SK-N-SH treated with all-trans-retinoic acid at 6 μM for 48 hours (cell line): ENCODE measurements at regions not wholly inside any gene's neighbourhood (a gene's known extent, or its start where the extent isn't known, plus 50 kb on each side); places are given as distances from the start of the nearest gene placed in this dataset.

Source experiments
- ATAC-seq: fragments of 200-7000 bp; cut with Tn5 transposase; 3 replicates; pipeline ENCODE4 v1.9.1; 2020; ENCODE audit warnings: mild to moderate bottlenecking, moderate library complexity
- ARNTL ChIP-seq: fragments of 450-650 bp; formaldehyde crosslinking; IDR thresholded peaks from 2 replicates; pipeline ENCODE4 v1.5.0; 2020; ENCODE audit warnings: low read depth, mild to moderate bottlenecking, moderate library complexity, borderline replicate concordance
- BACH2 ChIP-seq: fragments of 250-450 bp; sonication (Bioruptor Pico); IDR thresholded peaks from 2 replicates; pipeline ENCODE4 v1.9.0; 2021; ENCODE audit warnings: mild to moderate bottlenecking, borderline replicate concordance
- CSDC2 ChIP-seq: fragments of 250-450 bp; sonication (Bioruptor Pico); IDR thresholded peaks from 2 replicates; pipeline ENCODE4 v1.5.0; 2020; ENCODE audit warnings: mild to moderate bottlenecking, moderate library complexity
- ESRRG ChIP-seq: fragments of 250-450 bp; sonication (Bioruptor Pico); IDR thresholded peaks from 2 replicates; pipeline ENCODE4 v1.6.1; 2021; ENCODE audit warnings: mild to moderate bottlenecking
- GLIS3 ChIP-seq: fragments of 250-450 bp; sonication (Bioruptor Pico); IDR thresholded peaks from 2 replicates; pipeline ENCODE4 v1.5.0; 2020; ENCODE audit warnings: mild to moderate bottlenecking, moderate library complexity
- ISL1 ChIP-seq: fragments of 250-450 bp; sonication (Bioruptor Pico); IDR thresholded peaks from 2 replicates; pipeline ENCODE4 v2.1.2; 2022; ENCODE audit warnings: mild to moderate bottlenecking, moderate library complexity
- OSR1 ChIP-seq: fragments of 250-450 bp; sonication (Bioruptor Pico); IDR thresholded peaks from 2 replicates; pipeline ENCODE4 v1.8.0; 2022; ENCODE audit warnings: moderate library complexity, mild to moderate bottlenecking, inconsistent platforms
- PPARA ChIP-seq: fragments of 250-450 bp; sonication (Bioruptor Pico); IDR thresholded peaks from 2 replicates; pipeline ENCODE4 v1.5.0; 2020; ENCODE audit warnings: mild to moderate bottlenecking, borderline replicate concordance
- RARB ChIP-seq: fragments of 250-450 bp; sonication (Bioruptor Pico); IDR thresholded peaks from 2 replicates; pipeline ENCODE4 v1.8.0; 2021; ENCODE audit warnings: mild to moderate bottlenecking, moderate library complexity
- TCF4 ChIP-seq: fragments of 250-450 bp; sonication (Bioruptor Pico); IDR thresholded peaks from 2 replicates; pipeline ENCODE4 v1.8.0; 2021; ENCODE audit warnings: mild to moderate bottlenecking, moderate library complexity, borderline replicate concordance
- ZC3H10 ChIP-seq: fragments of 250-450 bp; sonication (Bioruptor Pico); IDR thresholded peaks from 2 replicates; pipeline ENCODE4 v1.5.1; 2021; ENCODE audit warnings: mild to moderate bottlenecking, moderate library complexity
- ZFP3 ChIP-seq: fragments of 250-450 bp; sonication (Bioruptor Pico); IDR thresholded peaks from 2 replicates; pipeline ENCODE4 v1.5.0; 2020; ENCODE audit warnings: mild to moderate bottlenecking, moderate library complexity
- ZFP30 ChIP-seq: fragments of 450-650 bp; formaldehyde crosslinking; IDR thresholded peaks from 2 replicates; pipeline ENCODE4 v1.5.0; 2022; ENCODE audit warnings: mild to moderate bottlenecking, moderate library complexity
- ZNF565 ChIP-seq: fragments of 450-650 bp; formaldehyde crosslinking; conservative IDR thresholded peaks from 2 replicates; pipeline ENCODE4 v1.5.0; 2020; ENCODE audit warnings: low read depth, mild to moderate bottlenecking, moderate library complexity
- ZNF70 ChIP-seq: fragments of 450-650 bp; formaldehyde crosslinking; IDR thresholded peaks from 2 replicates; pipeline ENCODE4 v1.5.0; 2020; ENCODE audit warnings: mild to moderate bottlenecking, moderate library complexity
- TF ChIP-seq, protein P1 (sequence below): fragments of 250-450 bp; sonication (Bioruptor Pico); IDR thresholded peaks from 2 replicates; pipeline ENCODE4 v1.5.1; 2020; ENCODE audit warnings: low read depth, mild to moderate bottlenecking, moderate library complexity
- TF ChIP-seq, protein P2 (sequence below): fragments of 250-450 bp; sonication (Bioruptor Pico); IDR thresholded peaks from 2 replicates; pipeline ENCODE4 v1.8.0; 2020; ENCODE audit warnings: mild to moderate bottlenecking, moderate library complexity, borderline replicate concordance
- TF ChIP-seq, protein P3 (sequence below): fragments of 250-450 bp; sonication (Bioruptor Pico); IDR thresholded peaks from 2 replicates; pipeline ENCODE4 v1.5.1; 2021; ENCODE audit warnings: mild to moderate bottlenecking, moderate library complexity
- TF ChIP-seq, protein P4 (sequence below): fragments of 250-450 bp; sonication (Bioruptor Pico); IDR thresholded peaks from 2 replicates; pipeline ENCODE4 v1.8.0; 2021; ENCODE audit warnings: low read depth, mild to moderate bottlenecking, moderate library complexity, borderline replicate concordance
- TF ChIP-seq, protein P5 (sequence below): fragments of 250-450 bp; sonication (Bioruptor Pico); IDR thresholded peaks from 2 replicates; pipeline ENCODE4 v1.5.0; 2020; ENCODE audit warnings: mild to moderate bottlenecking, moderate library complexity

DNA sequence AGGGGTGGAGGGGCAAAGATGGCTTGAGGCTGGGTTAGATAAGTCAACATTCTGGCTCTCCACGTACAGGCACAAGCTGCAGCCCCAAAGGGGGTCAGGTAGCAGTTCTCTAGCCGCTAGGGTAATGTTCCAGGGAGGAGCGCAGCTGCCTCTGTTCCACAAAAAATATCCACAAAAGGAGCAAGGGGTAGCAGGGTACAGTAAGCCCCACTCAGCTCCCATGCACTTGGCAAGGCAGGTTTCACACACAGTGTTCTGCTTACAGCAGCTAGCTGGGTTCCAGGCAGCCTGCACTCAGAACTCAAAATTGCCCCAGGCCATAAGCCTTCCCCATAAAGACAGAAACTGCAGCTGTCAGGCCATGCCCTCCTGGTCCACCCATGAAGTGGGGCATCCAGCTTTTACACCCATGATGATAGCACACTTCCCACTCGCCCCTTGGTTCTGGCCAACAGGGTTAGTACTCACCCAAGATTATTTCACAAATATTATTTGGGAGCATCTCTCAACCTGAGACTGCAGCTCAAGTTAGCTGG lies 130.0 kb downstream of the CYSLTR2 start (continued):
- TF ChIP-seq, protein P1, sequence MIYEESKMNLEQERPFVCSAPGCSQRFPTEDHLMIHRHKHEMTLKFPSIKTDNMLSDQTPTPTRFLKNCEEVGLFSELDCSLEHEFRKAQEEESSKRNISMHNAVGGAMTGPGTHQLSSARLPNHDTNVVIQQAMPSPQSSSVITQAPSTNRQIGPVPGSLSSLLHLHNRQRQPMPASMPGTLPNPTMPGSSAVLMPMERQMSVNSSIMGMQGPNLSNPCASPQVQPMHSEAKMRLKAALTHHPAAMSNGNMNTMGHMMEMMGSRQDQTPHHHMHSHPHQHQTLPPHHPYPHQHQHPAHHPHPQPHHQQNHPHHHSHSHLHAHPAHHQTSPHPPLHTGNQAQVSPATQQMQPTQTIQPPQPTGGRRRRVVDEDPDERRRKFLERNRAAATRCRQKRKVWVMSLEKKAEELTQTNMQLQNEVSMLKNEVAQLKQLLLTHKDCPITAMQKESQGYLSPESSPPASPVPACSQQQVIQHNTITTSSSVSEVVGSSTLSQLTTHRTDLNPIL (CRISPR knock-in tag), result no peak
- no peak for TF ChIP-seq TCF4 (CRISPR knock-in tag)

DNA sequence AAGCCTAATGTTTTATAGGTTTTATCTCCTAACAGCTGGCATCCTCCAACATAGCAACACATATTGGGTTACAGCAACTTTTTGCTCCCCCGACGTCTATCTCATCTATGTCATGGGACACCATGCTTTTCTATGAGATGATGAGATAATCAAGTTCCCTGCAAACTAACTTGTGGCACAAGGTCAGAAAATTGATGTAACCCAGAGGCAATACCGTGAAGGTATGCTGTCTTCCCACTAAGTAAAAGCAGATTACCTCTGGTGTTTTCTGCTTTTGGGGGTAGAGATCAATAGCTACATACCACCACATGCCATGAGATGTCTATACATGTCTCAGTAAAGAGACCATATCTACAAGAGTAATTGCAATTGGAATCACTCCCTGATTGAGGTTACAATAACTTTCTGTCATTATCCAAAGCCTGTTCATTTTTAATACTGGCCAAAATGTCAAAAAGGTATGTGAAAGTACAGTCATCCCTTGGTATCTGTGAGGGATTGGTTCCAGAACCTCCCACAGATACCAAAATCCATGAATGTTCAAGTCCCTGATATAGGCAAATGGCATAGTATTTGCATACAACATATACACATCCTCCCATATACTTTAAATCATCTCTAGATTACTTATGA lies 131.3 kb downstream of the CYSLTR2 start:
- TF ChIP-seq, protein P2, sequence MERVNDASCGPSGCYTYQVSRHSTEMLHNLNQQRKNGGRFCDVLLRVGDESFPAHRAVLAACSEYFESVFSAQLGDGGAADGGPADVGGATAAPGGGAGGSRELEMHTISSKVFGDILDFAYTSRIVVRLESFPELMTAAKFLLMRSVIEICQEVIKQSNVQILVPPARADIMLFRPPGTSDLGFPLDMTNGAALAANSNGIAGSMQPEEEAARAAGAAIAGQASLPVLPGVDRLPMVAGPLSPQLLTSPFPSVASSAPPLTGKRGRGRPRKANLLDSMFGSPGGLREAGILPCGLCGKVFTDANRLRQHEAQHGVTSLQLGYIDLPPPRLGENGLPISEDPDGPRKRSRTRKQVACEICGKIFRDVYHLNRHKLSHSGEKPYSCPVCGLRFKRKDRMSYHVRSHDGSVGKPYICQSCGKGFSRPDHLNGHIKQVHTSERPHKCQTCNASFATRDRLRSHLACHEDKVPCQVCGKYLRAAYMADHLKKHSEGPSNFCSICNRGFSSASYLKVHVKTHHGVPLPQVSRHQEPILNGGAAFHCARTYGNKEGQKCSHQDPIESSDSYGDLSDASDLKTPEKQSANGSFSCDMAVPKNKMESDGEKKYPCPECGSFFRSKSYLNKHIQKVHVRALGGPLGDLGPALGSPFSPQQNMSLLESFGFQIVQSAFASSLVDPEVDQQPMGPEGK, result no peak
- no peak for TF ChIP-seq ZC3H10 (CRISPR knock-in tag)
- TF ChIP-seq, protein P3, sequence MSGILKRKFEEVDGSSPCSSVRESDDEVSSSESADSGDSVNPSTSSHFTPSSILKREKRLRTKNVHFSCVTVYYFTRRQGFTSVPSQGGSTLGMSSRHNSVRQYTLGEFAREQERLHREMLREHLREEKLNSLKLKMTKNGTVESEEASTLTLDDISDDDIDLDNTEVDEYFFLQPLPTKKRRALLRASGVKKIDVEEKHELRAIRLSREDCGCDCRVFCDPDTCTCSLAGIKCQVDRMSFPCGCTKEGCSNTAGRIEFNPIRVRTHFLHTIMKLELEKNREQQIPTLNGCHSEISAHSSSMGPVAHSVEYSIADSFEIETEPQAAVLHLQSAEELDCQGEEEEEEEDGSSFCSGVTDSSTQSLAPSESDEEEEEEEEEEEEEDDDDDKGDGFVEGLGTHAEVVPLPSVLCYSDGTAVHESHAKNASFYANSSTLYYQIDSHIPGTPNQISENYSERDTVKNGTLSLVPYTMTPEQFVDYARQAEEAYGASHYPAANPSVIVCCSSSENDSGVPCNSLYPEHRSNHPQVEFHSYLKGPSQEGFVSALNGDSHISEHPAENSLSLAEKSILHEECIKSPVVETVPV (CRISPR knock-in tag), result no peak
- TF ChIP-seq CSDC2 (CRISPR knock-in tag), result no peak
- no peak for TF ChIP-seq ESRRG (CRISPR knock-in tag)
- no peak for TF ChIP-seq BACH2 (CRISPR knock-in tag)
- no peak for TF ChIP-seq PPARA
- TF ChIP-seq TCF4 (CRISPR knock-in tag), result no peak
- TF ChIP-seq RARB (CRISPR knock-in tag), result no peak
- TF ChIP-seq, protein P4, sequence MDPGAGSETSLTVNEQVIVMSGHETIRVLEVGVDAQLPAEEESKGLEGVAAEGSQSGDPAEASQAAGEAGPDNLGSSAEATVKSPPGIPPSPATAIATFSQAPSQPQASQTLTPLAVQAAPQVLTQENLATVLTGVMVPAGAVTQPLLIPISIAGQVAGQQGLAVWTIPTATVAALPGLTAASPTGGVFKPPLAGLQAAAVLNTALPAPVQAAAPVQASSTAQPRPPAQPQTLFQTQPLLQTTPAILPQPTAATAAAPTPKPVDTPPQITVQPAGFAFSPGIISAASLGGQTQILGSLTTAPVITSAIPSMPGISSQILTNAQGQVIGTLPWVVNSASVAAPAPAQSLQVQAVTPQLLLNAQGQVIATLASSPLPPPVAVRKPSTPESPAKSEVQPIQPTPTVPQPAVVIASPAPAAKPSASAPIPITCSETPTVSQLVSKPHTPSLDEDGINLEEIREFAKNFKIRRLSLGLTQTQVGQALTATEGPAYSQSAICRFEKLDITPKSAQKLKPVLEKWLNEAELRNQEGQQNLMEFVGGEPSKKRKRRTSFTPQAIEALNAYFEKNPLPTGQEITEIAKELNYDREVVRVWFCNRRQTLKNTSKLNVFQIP (CRISPR knock-in tag), result no peak
- TF ChIP-seq, protein P1 (CRISPR knock-in tag), result no peak
- no peak for TF ChIP-seq OSR1 (CRISPR knock-in tag)
- no peak for TF ChIP-seq ZFP3 (CRISPR knock-in tag)
- no peak for TF ChIP-seq ARNTL (CRISPR knock-in tag)
- ATAC-seq, result peak; percentile 68

DNA sequence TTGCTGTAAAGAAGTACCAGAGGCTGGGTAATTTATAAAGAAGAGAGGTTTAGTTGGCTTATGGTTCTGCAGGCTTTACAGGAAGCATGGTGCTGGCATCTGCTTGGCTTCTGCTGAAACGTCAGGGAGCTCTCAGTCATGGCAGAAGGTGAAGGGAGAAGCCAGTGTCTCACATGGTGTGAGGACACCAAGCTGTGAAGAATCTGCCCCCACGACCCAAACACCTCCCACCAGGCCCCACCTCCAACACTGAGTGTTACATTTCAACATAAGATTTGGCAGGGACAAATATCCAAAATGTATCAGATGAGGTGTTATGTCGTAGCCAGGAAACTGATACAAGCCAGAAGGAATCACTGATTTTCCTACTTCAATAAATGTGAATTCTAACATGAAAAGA lies 136.5 kb downstream of the CYSLTR2 start:
- TF ChIP-seq BACH2 (CRISPR knock-in tag) (no peak), PPARA (no peak), OSR1 (CRISPR knock-in tag) (no peak), ZNF70 (CRISPR knock-in tag) (no peak), ZC3H10 (CRISPR knock-in tag) (no peak), ARNTL (CRISPR knock-in tag) (no peak), ISL1 (CRISPR knock-in tag) (no peak), RARB (CRISPR knock-in tag) (no peak), ZFP3 (CRISPR knock-in tag) (no peak), ZNF565 (no peak), CSDC2 (CRISPR knock-in tag) (no peak), GLIS3 (CRISPR knock-in tag) (no peak), ZFP30 (CRISPR knock-in tag) (no peak), ESRRG (CRISPR knock-in tag) (no peak)
- TF ChIP-seq, protein P5, sequence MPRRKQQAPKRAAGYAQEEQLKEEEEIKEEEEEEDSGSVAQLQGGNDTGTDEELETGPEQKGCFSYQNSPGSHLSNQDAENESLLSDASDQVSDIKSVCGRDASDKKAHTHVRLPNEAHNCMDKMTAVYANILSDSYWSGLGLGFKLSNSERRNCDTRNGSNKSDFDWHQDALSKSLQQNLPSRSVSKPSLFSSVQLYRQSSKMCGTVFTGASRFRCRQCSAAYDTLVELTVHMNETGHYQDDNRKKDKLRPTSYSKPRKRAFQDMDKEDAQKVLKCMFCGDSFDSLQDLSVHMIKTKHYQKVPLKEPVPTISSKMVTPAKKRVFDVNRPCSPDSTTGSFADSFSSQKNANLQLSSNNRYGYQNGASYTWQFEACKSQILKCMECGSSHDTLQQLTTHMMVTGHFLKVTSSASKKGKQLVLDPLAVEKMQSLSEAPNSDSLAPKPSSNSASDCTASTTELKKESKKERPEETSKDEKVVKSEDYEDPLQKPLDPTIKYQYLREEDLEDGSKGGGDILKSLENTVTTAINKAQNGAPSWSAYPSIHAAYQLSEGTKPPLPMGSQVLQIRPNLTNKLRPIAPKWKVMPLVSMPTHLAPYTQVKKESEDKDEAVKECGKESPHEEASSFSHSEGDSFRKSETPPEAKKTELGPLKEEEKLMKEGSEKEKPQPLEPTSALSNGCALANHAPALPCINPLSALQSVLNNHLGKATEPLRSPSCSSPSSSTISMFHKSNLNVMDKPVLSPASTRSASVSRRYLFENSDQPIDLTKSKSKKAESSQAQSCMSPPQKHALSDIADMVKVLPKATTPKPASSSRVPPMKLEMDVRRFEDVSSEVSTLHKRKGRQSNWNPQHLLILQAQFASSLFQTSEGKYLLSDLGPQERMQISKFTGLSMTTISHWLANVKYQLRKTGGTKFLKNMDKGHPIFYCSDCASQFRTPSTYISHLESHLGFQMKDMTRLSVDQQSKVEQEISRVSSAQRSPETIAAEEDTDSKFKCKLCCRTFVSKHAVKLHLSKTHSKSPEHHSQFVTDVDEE, result no peak
- TF ChIP-seq, protein P2, result no peak
- TF ChIP-seq, protein P1 (CRISPR knock-in tag), result no peak
- no peak for ATAC-seq
